HCEC 1CT (cell line): ENCODE measurements at regions not wholly inside any gene's neighbourhood (a gene's known extent, or its start where the extent isn't known, plus 50 kb on each side); places are given as distances from the start of the nearest gene placed in this dataset.
"Not testable (repeated sequence)": the region's sequence is repeated elsewhere in the genome, so short reads cannot be mapped to it uniquely, and the experiment has no call there.

ENCODE experiments used
- DNase-seq: peaks from one replicate; pipeline ENCODE4 v3.0.0-alpha.2; 2017

DNA sequence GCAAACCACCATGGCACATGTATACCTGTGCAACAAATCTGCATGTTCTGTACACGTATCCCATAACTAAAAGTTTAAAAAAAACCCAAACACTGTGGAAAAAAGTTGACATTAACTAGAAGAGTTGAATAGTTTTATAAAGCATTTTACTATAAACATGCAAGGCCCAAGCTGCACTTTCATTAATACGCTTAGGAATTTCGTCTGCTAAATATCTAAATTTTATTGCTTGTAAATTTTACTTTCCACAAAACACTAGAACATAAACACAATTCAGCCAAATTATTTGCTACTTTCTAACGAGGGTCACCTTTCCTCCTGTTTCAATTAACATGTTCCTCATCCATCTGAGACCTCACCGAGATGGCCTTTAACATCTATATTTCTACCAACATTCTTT lies 74.4 kb upstream of the MAN1A1 start:
- no peak for DNase-seq

GRCh38 chr6:119418084-119418483 lies 68.5 kb upstream of the MAN1A1 start:
- not testable (repeated sequence) for DNase-seq

DNA sequence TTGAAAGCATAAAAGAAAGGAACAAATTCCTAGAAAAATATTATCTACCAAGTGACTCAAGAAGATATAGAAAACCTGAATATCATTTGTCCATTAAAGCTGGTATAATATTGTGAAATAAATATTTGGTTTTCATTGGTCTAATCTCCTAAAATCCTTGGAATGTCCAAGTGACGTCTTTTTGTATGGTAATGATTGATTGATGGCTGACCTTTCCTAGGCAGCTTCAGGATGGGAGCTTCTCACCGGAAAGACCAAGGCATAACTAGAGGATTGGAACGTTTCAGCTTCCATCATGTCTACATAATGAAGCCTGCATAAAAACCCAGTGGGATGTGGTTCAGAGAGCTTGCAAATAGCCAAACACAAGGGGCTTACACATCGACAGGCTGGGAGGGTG lies 57.6 kb upstream of the MAN1A1 start:
- no peak for DNase-seq

DNA sequence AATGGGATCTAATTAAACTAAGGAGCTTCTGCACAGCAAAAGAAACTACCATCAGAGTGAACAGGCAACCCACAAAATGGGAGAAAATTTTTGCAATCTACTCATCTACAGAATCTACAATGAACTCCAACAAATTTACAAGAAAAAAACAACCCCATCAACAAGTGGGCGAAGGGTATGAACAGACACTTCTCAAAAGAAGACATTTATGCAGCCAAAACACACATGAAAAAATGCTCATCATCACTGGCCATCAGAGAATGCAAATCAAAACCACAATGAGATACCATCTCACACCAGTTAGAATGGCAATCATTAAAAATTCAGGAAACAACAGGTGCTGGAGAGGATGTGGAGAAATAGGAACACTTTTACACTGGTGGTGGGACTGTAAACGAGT lies 55.6 kb upstream of the MAN1A1 start:
- not testable (repeated sequence) for DNase-seq
